SIG-M5 treated with dmso at 0.1 percent for 504 hours (cell line): ENCODE measurements at regions not wholly inside any gene's neighbourhood (a gene's known extent, or its start where the extent isn't known, plus 50 kb on each side); places are given as distances from the start of the nearest gene placed in this dataset.

Source experiments
- DNase-seq: peaks from one replicate; lab custom pipeline; 2025; ENCODE audit not compliant: unreplicated experiment; lab: John Stamatoyannopoulos, UW

- no peak for DNase-seq
Measured at GRCh38 chr9:12625844-12626243, 67.3 kb upstream of the TYRP1 start.

GRCh38 chr9:12627096-12627495 is 66.1 kb upstream of the TYRP1 start:
- DNase-seq = no peak

DNA sequence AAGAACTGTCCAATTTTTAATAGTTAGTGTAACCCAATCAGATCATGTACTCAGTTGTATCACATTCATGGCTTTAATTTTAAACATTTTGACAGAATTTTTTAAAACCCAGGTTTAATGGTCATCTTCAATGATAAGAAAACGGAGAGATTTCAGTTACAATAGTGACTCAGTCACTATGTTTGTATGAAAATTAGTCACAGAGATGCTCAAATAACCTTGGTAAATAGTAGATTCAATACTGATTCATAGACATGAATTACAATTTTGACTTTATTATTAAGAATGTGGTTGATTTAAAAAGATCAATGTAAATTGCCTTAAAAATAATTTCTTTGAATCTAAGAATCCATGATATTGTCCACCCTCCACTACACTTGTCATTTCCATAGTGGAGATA is 64.6 kb upstream of the TYRP1 start:
- no peak for DNase-seq

GRCh38 chr9:12629067-12629466 is 64.1 kb upstream of the TYRP1 start:
- no peak for DNase-seq

GRCh38 chr9:12631866-12632265 is 61.3 kb upstream of the TYRP1 start:
- no peak for DNase-seq

DNA sequence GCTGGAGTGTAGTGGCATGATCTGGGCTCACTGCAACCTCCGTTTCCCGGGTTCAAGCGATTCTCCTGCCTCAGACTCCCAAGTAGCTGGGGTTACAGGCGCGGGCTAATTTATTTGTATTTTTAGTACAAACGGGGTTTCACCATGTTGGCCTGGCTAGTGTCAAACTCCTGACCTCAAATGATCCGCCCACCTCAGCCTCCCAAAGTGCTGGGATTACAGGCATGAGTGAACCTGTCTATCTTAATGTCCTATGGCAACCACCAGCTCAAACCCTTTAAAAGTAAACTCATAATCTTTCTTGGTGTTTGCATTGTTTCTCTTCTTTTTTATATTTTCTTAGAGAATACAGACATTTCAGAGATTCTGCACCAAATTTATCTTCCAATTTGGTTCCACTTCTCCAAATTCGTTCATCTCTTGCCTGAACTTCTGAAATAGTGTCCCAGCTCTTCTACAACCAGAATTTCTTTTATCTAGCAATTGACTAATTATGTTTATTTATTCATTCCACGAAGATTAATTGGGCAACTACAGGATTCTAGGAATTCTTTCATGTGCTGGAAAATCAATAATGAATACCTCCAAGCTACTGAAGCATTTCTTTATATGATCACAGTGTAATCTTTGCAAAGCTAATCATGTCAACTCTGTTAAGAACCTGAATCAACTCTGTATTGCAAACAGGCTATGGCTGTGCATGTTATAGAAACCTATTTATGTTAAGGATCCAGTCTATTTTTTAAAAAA is 60.0 kb upstream of the TYRP1 start:
- DNase-seq = no peak

DNA sequence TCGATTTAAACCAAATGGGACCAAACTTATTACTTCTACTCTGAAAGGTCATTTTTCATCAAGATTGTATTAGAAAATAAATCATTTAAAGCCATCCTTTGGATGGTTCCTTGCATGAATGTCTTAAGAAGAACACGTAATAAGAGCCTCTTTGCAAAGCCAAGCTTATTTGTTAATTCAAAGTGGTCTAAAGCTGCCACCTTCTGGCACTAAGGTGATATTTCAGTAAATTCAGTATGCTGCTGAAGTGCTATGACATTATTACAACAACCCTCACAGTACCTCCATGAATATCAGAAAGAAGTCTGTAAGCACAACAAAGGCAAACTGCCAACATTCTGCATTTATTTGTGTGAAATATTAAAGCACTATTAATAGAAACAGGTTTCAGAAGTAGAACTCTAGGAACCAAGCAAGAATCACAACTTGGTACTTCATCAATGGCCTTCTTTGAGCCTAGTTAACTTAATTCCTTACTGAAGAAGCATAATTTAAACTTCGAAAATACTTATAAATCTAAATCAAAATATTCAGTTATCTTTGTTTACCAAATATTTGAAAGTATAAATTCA is 53.1 kb upstream of the TYRP1 start:
- DNase-seq = peak; percentile 58

DNA sequence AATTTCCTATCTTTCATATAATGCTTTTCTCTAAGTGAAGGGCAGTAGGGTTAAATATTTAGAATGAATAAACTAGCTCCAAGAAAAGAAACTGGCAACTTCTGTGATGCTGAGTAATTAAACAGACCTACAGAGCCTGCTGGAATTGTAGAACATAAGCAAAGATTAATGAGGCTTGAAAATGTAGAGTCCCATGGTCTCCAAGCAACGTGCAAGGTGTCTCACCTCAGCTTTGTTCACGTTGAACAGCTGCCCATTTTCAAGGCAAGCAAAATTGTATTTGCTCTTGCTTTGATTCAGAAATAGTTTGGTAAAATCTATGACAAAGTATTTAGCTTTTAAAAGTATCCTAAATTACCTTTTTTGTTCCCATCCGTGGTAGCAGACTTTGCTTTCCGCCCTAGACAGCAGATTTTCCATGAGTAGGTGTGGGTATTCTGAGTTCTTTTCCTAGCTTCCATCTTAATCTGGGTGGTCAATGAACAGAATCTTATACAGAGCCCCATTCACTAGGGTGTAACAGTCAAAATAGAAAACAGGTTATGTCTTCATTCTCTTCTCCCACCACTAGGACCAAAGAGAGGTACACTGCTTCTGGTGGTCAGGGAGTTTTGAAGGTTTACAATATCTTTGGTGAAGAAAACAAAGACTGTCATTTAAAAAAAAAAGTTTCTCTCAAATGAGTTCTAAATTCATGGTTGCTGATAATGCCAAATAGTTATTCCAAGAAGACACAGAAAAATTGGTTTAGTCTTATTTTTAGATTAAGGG is 52.1 kb upstream of the TYRP1 start:
- no peak for DNase-seq
